K562 (cell line): ENCODE measurements at regions not wholly inside any gene's neighbourhood (a gene's known extent, or its start where the extent isn't known, plus 50 kb on each side); places are given as distances from the start of the nearest gene placed in this dataset.

Source experiments
- ATAC-seq: fragments of 200-7000 bp; cut with Tn5 transposase; 3 replicates; pipeline ENCODE4 v1.9.1; 2020; ENCODE audit warnings: moderate library complexity
- BruUV-seq: library from RNA; stranded (reverse); fragments of 400-500 nt; replicated peaks from 2 replicates; lab custom pipeline; 2021; lab: Mats Ljungman, UMichigan
- CTCF ChIA-PET: fragments of 300-600 bp; formaldehyde crosslinking; extraction: SDS; loops from one replicate; lab custom pipeline; 2021; ENCODE audit warnings: low intra/inter-chr PET ratio; lab: Yijun Ruan, JAX
- POLR2A ChIA-PET: fragments of 300-600, 350-650 bp; sonication (Branson Sonifier 250); formaldehyde crosslinking; extraction: SDS; loops from one replicate; lab custom pipeline; 2021; ENCODE audit warnings: antibody characterized with exemption, inconsistent platforms; lab: Yijun Ruan, JAX
- DNase-seq, 4 experiments: peaks; one replicate each; pipeline versions ENCODE4 v3.0.0 to v3.0.0-alpha.2; 2011 to 2018; ENCODE audit warnings: low spot score in 3 of 4, mixed read lengths in 3 of 4; ENCODE audit errors: extremely low read depth in 1 of 4
- FAIRE-seq: peaks from 2 replicates; lab custom pipeline; 2011; peaks lifted over from hg19 to GRCh38; lab: Jason Lieb, UNC
- H2AFZ ChIP-seq: 2 replicates; pipeline ENCODE4 v1.6.0; 2011; ENCODE audit warnings: low read depth, low read length, control low read depth, inconsistent platforms
- H3K27ac ChIP-seq: fragments of 200-600 bp; 3 replicates; pipeline ENCODE4 v1.8.0; 2011; ENCODE audit warnings: low read depth, mild to moderate bottlenecking, control low read depth, inconsistent platforms, low read length, moderate library complexity, mixed read lengths; ENCODE audit errors: extremely low read depth
- H3K27me3 ChIP-seq, 2 experiments: fragments of 300-600 bp in 1 of 2; 2 replicates in 1 of 2; 3 replicates in 1 of 2; pipeline versions ENCODE4 v1.6.0 to v1.8.0; 2011; ENCODE audit warnings: inconsistent platforms in 2 of 2, low read length in 2 of 2, mild to moderate bottlenecking in 1 of 2, mixed read lengths in 1 of 2, moderate library complexity in 1 of 2; ENCODE audit not compliant: control insufficient read depth in 2 of 2, insufficient read depth in 2 of 2
- H3K36me3 ChIP-seq: fragments of 300-600 bp; 3 replicates; pipeline ENCODE4 v1.8.0; 2011; ENCODE audit warnings: mild to moderate bottlenecking, low read length, inconsistent platforms; ENCODE audit not compliant: control insufficient read depth, insufficient read depth
- H3K4me1 ChIP-seq, 2 experiments: fragments of 200-600 bp in 1 of 2; replicated peaks in 1 of 2; 2 replicates in 1 of 2; 3 replicates in 1 of 2; pipeline versions ENCODE4 v1.5.1 to v1.8.0; 2011; ENCODE audit warnings: inconsistent platforms in 2 of 2, low read length in 2 of 2, mild to moderate bottlenecking in 1 of 2, mixed read lengths in 1 of 2, moderate library complexity in 1 of 2; ENCODE audit not compliant: control insufficient read depth in 2 of 2, insufficient read depth in 2 of 2
- H3K4me2 ChIP-seq: 2 replicates; pipeline ENCODE4 v1.6.1; 2011; ENCODE audit warnings: low read length, control low read depth, inconsistent platforms, mixed read lengths; ENCODE audit not compliant: insufficient read depth
- H3K4me3 ChIP-seq: fragments of 200-600 bp; sonication (generic), shearing (Covaris generic); 2 replicates; pipeline ENCODE4 v1.5.1; 2016; ENCODE audit warnings: control low read depth, inconsistent platforms
- H3K79me2 ChIP-seq: fragments of 200-600 bp; 3 replicates; pipeline ENCODE4 v1.8.0; 2011; ENCODE audit warnings: low read length, inconsistent platforms; ENCODE audit not compliant: control insufficient read depth, insufficient read depth
- H3K9ac ChIP-seq, 2 experiments: 2 replicates each; pipeline versions ENCODE4 v1.6.0 to v1.6.1; 2011; ENCODE audit warnings: low read depth in 2 of 2, low read length in 2 of 2, control low read depth in 1 of 2, inconsistent platforms in 1 of 2, mild to moderate bottlenecking in 1 of 2, mixed read lengths in 1 of 2; ENCODE audit not compliant: insufficient read depth in 1 of 2
- H3K9me1 ChIP-seq: one replicate; pipeline ENCODE4 v1.6.0; 2011; ENCODE audit warnings: inconsistent platforms, mild to moderate bottlenecking, low read length, moderate library complexity; ENCODE audit not compliant: control insufficient read depth, insufficient read depth
- H3K9me3 ChIP-seq: replicated peaks from 2 replicates; pipeline ENCODE4 v1.5.1; 2011; ENCODE audit warnings: low read depth, low read length, inconsistent platforms; ENCODE audit not compliant: control insufficient read depth, insufficient read depth
- H4K20me1 ChIP-seq: replicated peaks from 2 replicates; pipeline ENCODE4 v1.6.1; 2011; ENCODE audit warnings: low read length, inconsistent platforms, mixed read lengths; ENCODE audit not compliant: control insufficient read depth, insufficient read depth
- ILK ChIP-seq: fragments of 450-650 bp; IDR thresholded peaks from 2 replicates; pipeline ENCODE4 v1.6.1; 2016; ENCODE audit warnings: missing genetic modification characterization, low read depth, mild to moderate bottlenecking, missing compliant biosample characterization, moderate library complexity, borderline replicate concordance
- MITF ChIP-seq: IDR thresholded peaks from 2 replicates; pipeline ENCODE4 v1.6.1; 2014; ENCODE audit warnings: antibody characterized with exemption
- NCOA1 ChIP-seq: fragments of 450-650 bp; IDR thresholded peaks from 2 replicates; pipeline ENCODE4 v1.6.1; 2016; ENCODE audit warnings: low read depth
- PCBP1 ChIP-seq: fragments of 200-400 bp; formaldehyde crosslinking; IDR thresholded peaks from 2 replicates; pipeline ENCODE4 v1.6.1; 2018; ENCODE audit warnings: mild to moderate bottlenecking, low read depth, low read length; ENCODE audit not compliant: poor library complexity, severe bottlenecking
- SAFB ChIP-seq: fragments of 200-400 bp; formaldehyde crosslinking; IDR thresholded peaks from 2 replicates; pipeline ENCODE4 v1.6.1; 2017; ENCODE audit warnings: low read depth, low read length, borderline replicate concordance
- TCF15 ChIP-seq: fragments of 250-450 bp; sonication (Bioruptor Pico); IDR thresholded peaks from 2 replicates; pipeline ENCODE4 v1.8.0; 2022; ENCODE audit warnings: moderate library complexity, mild to moderate bottlenecking, inconsistent platforms
- THAP12 ChIP-seq: fragments of 250-450 bp; sonication (Bioruptor Pico); IDR thresholded peaks from 2 replicates; pipeline ENCODE4 v1.9.0; 2021; ENCODE audit warnings: mild to moderate bottlenecking, inconsistent platforms
- ZC3H4 ChIP-seq: sonication (generic); formaldehyde crosslinking; IDR thresholded peaks from 2 replicates; pipeline ENCODE4 v1.9.0; 2021; ENCODE audit warnings: missing genetic modification reagents, borderline replicate concordance
- WGBS: fragments of 100-300 bp; shearing (Covaris generic); methylation state at CpG from one replicate; pipeline ENCODE4 v1.1.6; 2016; ENCODE audit warnings: low coverage, mixed read lengths; ENCODE audit not compliant: insufficient coverage; ENCODE audit errors: missing lambda C conversion rate; 5-methylcytosine and 5-hydroxymethylcytosine counted together
- in situ Hi-C: fragments of 300-500 bp; cut with MboI; formaldehyde crosslinking; loops from 4 replicates; pipeline ENCODE4 v1.15.0; 2018; ENCODE audit warnings: inconsistent platforms, mixed read lengths
- intact Hi-C: fragments of 100-400 bp; cut with micrococcal nuclease; formaldehyde crosslinking; loops from 2 replicates; pipeline ENCODE4 v1.14.2; 2022

GRCh38 chr7:106978425-106979420 is 65.8 kb upstream of the PRKAR2B start:
- DNase-seq (peak; percentile 87 to 98 (median 92)), ATAC-seq (peak; percentile 87), FAIRE-seq (peak; percentile 96)
- Histone ChIP-seq H3K9me3 (no peaks in the 10 kb centered on the region), H3K9ac (peak overlapping the region; percentile 14 to 76; a peak in 3 of 4 replicates), H3K4me3 (no peak overlapping the region), H3K79me2 (no peaks in the 10 kb centered on the region; the same call in 2 of the 3 replicates), H3K4me1 (peaks cover 23 to 60% of the 10 kb centered on the region in 2 experiments), H3K9me1 (no peaks in the 10 kb centered on the region), H3K27me3 (no peaks in the 10 kb centered on the region), H4K20me1 (no peaks in the 10 kb centered on the region), H3K4me2 (peak overlapping the region; percentile 73), H2AFZ (peak overlapping the region; percentile 92), H3K27ac (peak overlapping the region; percentile 89), H3K36me3 (no peaks in the 10 kb centered on the region)
- CTCF ChIA-PET, result no interaction called here
- WGBS, result 1% methylated on average over 10 of the region's 10 CpGs
- in situ Hi-C loops (no loop called here), intact Hi-C loops (loop anchor here (1.0 to 2.0 kb wide), 4 partner anchors 26 to 68 kb away; no protein-coding TSS in a partner anchor)
- TSS peak; percentile 62 for BruUV-seq
- POLR2A ChIA-PET, result interaction anchor here (0.7 to 5.3 kb wide), 28 partner anchors 11 to 502 kb away, joined by 3 to 30 read pairs (median 4); partner anchors contain the start of gene HBP1
- TF ChIP-seq THAP12 (CRISPR knock-in tag) (no peak), NCOA1 (peak; percentile 88; the same call in 1 of the 2 replicates), SAFB (no peak), ILK (tag) (no peak), MITF (no peak), ZC3H4 (CRISPR knock-in tag) (no peak), PCBP1 (no peak), TCF15 (no peak)
